SK-N-SH (cell line): ENCODE measurements at regions not wholly inside any gene's neighbourhood (a gene's known extent, or its start where the extent isn't known, plus 50 kb on each side); places are given as distances from the start of the nearest gene placed in this dataset.

ENCODE experiments used
- CTCF ChIA-PET: fragments of 300-600, 350-600 bp; formaldehyde crosslinking; extraction: SDS; loops from one replicate; lab custom pipeline; 2021; lab: Yijun Ruan, JAX
- POLR2A ChIA-PET: fragments of 350-600 bp; sonication (Branson Sonifier 250); formaldehyde crosslinking; extraction: SDS; loops from one replicate; lab custom pipeline; 2020; ENCODE audit warnings: antibody characterized with exemption, inconsistent platforms; lab: Yijun Ruan, JAX
- DNase-seq: peaks from one replicate; pipeline ENCODE4 v3.0.0; 2012
- H2AFZ ChIP-seq: fragments of 200-600 bp; sonication (generic); 2 replicates; pipeline ENCODE4 v1.8.1; 2016; ENCODE audit warnings: antibody characterized with exemption, mild to moderate bottlenecking, low read depth
- H3F3A ChIP-seq: fragments of 200-600 bp; sonication (generic); replicated peaks from 2 replicates; pipeline ENCODE3; 2016; ENCODE audit warnings: antibody characterized with exemption, mild to moderate bottlenecking; ENCODE audit not compliant: insufficient read depth
- H3K27ac ChIP-seq, 2 experiments: fragments of 200-500 bp in 1 of 2; fragments of 200-600 bp in 1 of 2; sonication (Bioruptor generic) in 1 of 2; sonication (generic), shearing (Covaris generic) in 1 of 2; 2 replicates each; pipeline versions ENCODE4 v1.5.1 to v1.6.1; 2014 to 2016; ENCODE audit warnings: low read depth in 2 of 2, inconsistent platforms in 1 of 2, low read length in 1 of 2, mild to moderate bottlenecking in 1 of 2, mixed read lengths in 1 of 2
- H3K27me3 ChIP-seq: fragments of 200-600 bp; sonication (generic), shearing (Covaris generic); 2 replicates; pipeline ENCODE4 v1.6.1; 2016; ENCODE audit warnings: mixed run types; ENCODE audit not compliant: insufficient read depth
- H3K36me3 ChIP-seq, 2 experiments: fragments of 200-500 bp in 1 of 2; fragments of 200-600 bp in 1 of 2; sonication (Bioruptor generic) in 1 of 2; sonication (generic) in 1 of 2; replicated peaks in 1 of 2; 2 replicates each; pipeline versions ENCODE3 to v1.5.1; 2014 to 2016; ENCODE audit warnings: low read length in 1 of 2, mild to moderate bottlenecking in 1 of 2; ENCODE audit not compliant: insufficient read depth in 2 of 2, control insufficient read depth in 1 of 2
- H3K4me1 ChIP-seq, 2 experiments: fragments of 200-500 bp in 1 of 2; fragments of 200-600 bp in 1 of 2; sonication (Bioruptor generic) in 1 of 2; sonication (generic), shearing (Covaris generic) in 1 of 2; 2 replicates each; pipeline versions ENCODE4 v1.5.1 to v1.6.1; 2014 to 2016; ENCODE audit warnings: low read depth in 1 of 2, low read length in 1 of 2, mixed run types in 1 of 2; ENCODE audit not compliant: insufficient read depth in 2 of 2, control insufficient read depth in 1 of 2
- H3K4me2 ChIP-seq: fragments of 200-600 bp; sonication (generic), shearing (Covaris generic); 2 replicates; pipeline ENCODE4 v1.6.1; 2017; ENCODE audit warnings: mixed run types
- H3K4me3 ChIP-seq, 2 experiments: fragments of 200-500 bp in 1 of 2; fragments of 200-600 bp in 1 of 2; sonication (Bioruptor generic) in 1 of 2; sonication (generic), shearing (Covaris generic) in 1 of 2; 2 replicates each; pipeline versions ENCODE4 v1.5.1 to v1.8.1; 2014 to 2016; ENCODE audit warnings: low read depth in 2 of 2, inconsistent platforms in 1 of 2, low read length in 1 of 2, mild to moderate bottlenecking in 1 of 2, mixed read lengths in 1 of 2, moderate library complexity in 1 of 2
- H3K79me2 ChIP-seq: fragments of 200-600 bp; sonication (generic); 2 replicates; pipeline ENCODE4 v1.8.1; 2017; ENCODE audit warnings: mild to moderate bottlenecking; ENCODE audit not compliant: insufficient read depth
- H3K9ac ChIP-seq: fragments of 200-600 bp; sonication (generic); 2 replicates; pipeline ENCODE4 v1.6.1; 2017; ENCODE audit warnings: mixed run types
- H3K9me2 ChIP-seq: fragments of 200-600 bp; sonication (generic); 2 replicates; pipeline ENCODE4 v1.6.1; 2017; ENCODE audit warnings: mixed run types
- H3K9me3 ChIP-seq: fragments of 200-600 bp; sonication (generic); 2 replicates; pipeline ENCODE4 v1.6.1; 2017; ENCODE audit warnings: mixed run types, mild to moderate bottlenecking, moderate library complexity
- H4K20me1 ChIP-seq: fragments of 200-600 bp; sonication (generic); 2 replicates; pipeline ENCODE4 v1.6.1; 2017; ENCODE audit warnings: mild to moderate bottlenecking, mixed run types; ENCODE audit not compliant: insufficient read depth
- FOXJ3 ChIP-seq: sonication (generic); formaldehyde crosslinking; IDR thresholded peaks from 2 replicates; pipeline ENCODE4 v1.5.1; 2020; ENCODE audit warnings: mild to moderate bottlenecking, missing genetic modification reagents
- GABPA ChIP-seq: IDR thresholded peaks from 2 replicates; pipeline ENCODE4 v1.4.0; 2012; ENCODE audit warnings: low read depth, mild to moderate bottlenecking
- JUND ChIP-seq: IDR thresholded peaks from 2 replicates; pipeline ENCODE4 v1.4.0; 2012
- NFIC ChIP-seq: IDR thresholded peaks from 2 replicates; pipeline ENCODE4 v1.4.0; 2012; ENCODE audit warnings: borderline replicate concordance
- POLR2AphosphoS5 ChIP-seq: IDR thresholded peaks from 2 replicates; pipeline ENCODE4 v1.6.1; 2012; ENCODE audit warnings: low read depth, low read length
- RCOR1 ChIP-seq: fragments of 150-350 bp; IDR thresholded peaks from 2 replicates; pipeline ENCODE4 v1.6.1; 2017; ENCODE audit warnings: antibody characterized with exemption, low read length
- RXRA ChIP-seq: IDR thresholded peaks from 2 replicates; pipeline ENCODE4 v1.4.0; 2012; ENCODE audit warnings: low read depth, mild to moderate bottlenecking, borderline replicate concordance
- SIN3A ChIP-seq: IDR thresholded peaks from 2 replicates; pipeline ENCODE4 v1.6.1; 2012; ENCODE audit warnings: low read depth, mild to moderate bottlenecking, low read length, moderate library complexity, borderline replicate concordance
- TAF1 ChIP-seq: IDR thresholded peaks from 2 replicates; pipeline ENCODE4 v1.6.1; 2012; ENCODE audit warnings: low read depth, mild to moderate bottlenecking, low read length, moderate library complexity, borderline replicate concordance
- TCF12 ChIP-seq: IDR thresholded peaks from 2 replicates; pipeline ENCODE4 v1.4.0; 2012
- TEAD4 ChIP-seq: IDR thresholded peaks from 2 replicates; pipeline ENCODE4 v1.4.0; 2012; ENCODE audit warnings: mild to moderate bottlenecking, borderline replicate concordance; ENCODE audit not compliant: insufficient read depth
- YY1 ChIP-seq: IDR thresholded peaks from 2 replicates; pipeline ENCODE4 v1.4.0; 2012; ENCODE audit warnings: low read depth, mild to moderate bottlenecking
- WGBS: methylation state at CpG from one replicate; pipeline ENCODE4 v1.1.6; 2017; ENCODE audit warnings: low lambda C conversion rate; 5-methylcytosine and 5-hydroxymethylcytosine counted together
- TF ChIP-seq, protein P1 (sequence below): IDR thresholded peaks from 2 replicates; pipeline ENCODE4 v1.4.0; 2012; ENCODE audit warnings: low read depth
- TF ChIP-seq, protein P2 (sequence below): fragments of 200-600 bp; sonication (generic); IDR thresholded peaks from 2 replicates; pipeline ENCODE4 v1.6.1; 2017; ENCODE audit warnings: antibody characterized with exemption, mild to moderate bottlenecking, moderate library complexity

DNA sequence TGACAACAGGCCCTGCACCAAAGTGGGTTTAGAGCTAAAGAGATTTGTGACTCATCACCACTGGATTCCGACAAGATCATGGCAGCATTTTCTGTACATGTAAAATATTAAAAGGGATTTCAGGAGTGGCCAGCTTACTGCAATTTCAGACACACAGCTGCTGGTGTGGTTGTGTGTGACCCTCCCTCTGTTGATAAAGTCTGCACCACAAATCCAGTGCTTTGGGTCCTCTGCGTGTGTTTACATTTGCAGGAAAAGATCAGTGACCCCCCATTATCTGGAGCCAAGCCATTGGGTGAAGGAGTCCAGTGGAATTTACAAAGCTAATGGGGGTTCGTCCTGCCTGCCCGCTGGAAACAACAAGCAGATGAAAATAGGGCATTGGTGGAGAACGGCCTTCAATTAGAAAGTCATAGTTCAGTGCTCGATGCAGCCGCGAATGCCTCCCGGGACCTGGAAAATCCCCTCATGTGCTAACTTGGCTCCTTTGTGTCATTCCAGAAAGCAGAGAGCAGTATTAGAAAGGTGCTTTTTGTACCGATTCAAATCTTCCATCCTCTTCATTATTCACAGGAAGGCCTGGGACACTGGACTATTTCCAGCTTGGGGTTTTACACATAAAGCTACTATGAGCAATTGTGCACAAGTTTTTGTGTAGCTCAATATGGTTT is 188.5 kb upstream of the TMEM132C start:
- 45% methylated on average over 10 of the region's 10 CpGs for WGBS
- DNase-seq: no peak
- Histone ChIP-seq H3K9me3 (no peaks in the 10 kb centered on the region), H3K4me3 (no peak overlapping the region), H3K27me3 (no peaks in the 10 kb centered on the region), H3K9ac (no peak overlapping the region), H3K9me2 (no peaks in the 10 kb centered on the region), H3K4me2 (no peak overlapping the region), H3K36me3 (no peaks in the 10 kb centered on the region), H2AFZ (no peak overlapping the region), H3K4me1 (no peaks in the 10 kb centered on the region), H4K20me1 (no peaks in the 10 kb centered on the region), H3F3A (no peaks in the 10 kb centered on the region), H3K27ac (no peak overlapping the region), H3K79me2 (no peaks in the 10 kb centered on the region)
- POLR2A ChIA-PET: no interaction called here
- CTCF ChIA-PET: interaction anchor here (0.9 to 1.4 kb wide), 2 partner anchors 9 to 112 kb away, joined by 3 to 6 read pairs; no protein-coding TSS in a partner anchor
- no peak for TF ChIP-seq JUND
- TF ChIP-seq GABPA: no peak
- TF ChIP-seq, protein P1, sequence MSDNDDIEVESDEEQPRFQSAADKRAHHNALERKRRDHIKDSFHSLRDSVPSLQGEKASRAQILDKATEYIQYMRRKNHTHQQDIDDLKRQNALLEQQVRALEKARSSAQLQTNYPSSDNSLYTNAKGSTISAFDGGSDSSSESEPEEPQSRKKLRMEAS: no peak
- TF ChIP-seq POLR2AphosphoS5: no peak
- TF ChIP-seq RCOR1: no peak
- no peak for TF ChIP-seq FOXJ3
- no peak for TF ChIP-seq YY1
- TF ChIP-seq, protein P2, sequence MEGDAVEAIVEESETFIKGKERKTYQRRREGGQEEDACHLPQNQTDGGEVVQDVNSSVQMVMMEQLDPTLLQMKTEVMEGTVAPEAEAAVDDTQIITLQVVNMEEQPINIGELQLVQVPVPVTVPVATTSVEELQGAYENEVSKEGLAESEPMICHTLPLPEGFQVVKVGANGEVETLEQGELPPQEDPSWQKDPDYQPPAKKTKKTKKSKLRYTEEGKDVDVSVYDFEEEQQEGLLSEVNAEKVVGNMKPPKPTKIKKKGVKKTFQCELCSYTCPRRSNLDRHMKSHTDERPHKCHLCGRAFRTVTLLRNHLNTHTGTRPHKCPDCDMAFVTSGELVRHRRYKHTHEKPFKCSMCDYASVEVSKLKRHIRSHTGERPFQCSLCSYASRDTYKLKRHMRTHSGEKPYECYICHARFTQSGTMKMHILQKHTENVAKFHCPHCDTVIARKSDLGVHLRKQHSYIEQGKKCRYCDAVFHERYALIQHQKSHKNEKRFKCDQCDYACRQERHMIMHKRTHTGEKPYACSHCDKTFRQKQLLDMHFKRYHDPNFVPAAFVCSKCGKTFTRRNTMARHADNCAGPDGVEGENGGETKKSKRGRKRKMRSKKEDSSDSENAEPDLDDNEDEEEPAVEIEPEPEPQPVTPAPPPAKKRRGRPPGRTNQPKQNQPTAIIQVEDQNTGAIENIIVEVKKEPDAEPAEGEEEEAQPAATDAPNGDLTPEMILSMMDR: no peak
- no peak for TF ChIP-seq TAF1
- no peak for TF ChIP-seq NFIC

DNA sequence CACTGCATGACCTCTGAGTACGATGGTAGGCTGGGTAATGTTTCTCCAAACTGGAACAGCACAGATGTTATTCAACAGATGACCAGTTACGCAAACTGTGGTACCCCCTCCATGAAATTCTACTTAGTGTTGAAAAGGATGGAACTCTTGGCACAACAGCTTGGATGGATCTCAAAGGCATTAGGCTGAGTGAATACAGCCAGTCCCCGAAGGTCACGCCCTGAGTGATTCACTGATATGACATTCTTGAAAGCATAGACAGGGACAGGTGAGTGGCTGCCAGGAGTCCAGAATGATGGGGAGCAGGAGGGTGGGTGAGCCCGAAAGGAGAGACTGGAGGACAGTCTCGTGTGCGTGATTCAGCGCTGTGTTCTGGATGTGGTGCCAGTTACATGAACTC is 187.5 kb upstream of the TMEM132C start:
- ChIA-PET CTCF (no interaction called here), POLR2A (no interaction called here)
- Histone ChIP-seq H2AFZ (no peak overlapping the region), H3K9ac (no peak overlapping the region), H3K36me3 (no peaks in the 10 kb centered on the region), H3F3A (no peaks in the 10 kb centered on the region), H3K79me2 (no peaks in the 10 kb centered on the region), H3K4me3 (no peak overlapping the region), H3K27me3 (no peaks in the 10 kb centered on the region), H3K4me2 (no peak overlapping the region), H4K20me1 (no peaks in the 10 kb centered on the region), H3K9me2 (no peaks in the 10 kb centered on the region)
- DNase-seq: no peak
- 56% methylated on average over 8 of the region's 8 CpGs for WGBS
- TF ChIP-seq SIN3A: no peak
- TF ChIP-seq TEAD4: no peak
- TF ChIP-seq TCF12: no peak
- TF ChIP-seq JUND: no peak
- no peak for TF ChIP-seq RXRA
- TF ChIP-seq, all 33 proteins: peak for 0
- Histone ChIP-seq H3K27ac (no peak overlapping the region), H3K4me1 (no peaks in the 10 kb centered on the region), H3K9me3 (no peaks in the 10 kb centered on the region)
